ENCODE measurements at regions not wholly inside any gene's neighbourhood (a gene's known extent, or its start where the extent isn't known, plus 50 kb on each side); places are given as distances from the start of the nearest gene placed in this dataset.

DNA sequence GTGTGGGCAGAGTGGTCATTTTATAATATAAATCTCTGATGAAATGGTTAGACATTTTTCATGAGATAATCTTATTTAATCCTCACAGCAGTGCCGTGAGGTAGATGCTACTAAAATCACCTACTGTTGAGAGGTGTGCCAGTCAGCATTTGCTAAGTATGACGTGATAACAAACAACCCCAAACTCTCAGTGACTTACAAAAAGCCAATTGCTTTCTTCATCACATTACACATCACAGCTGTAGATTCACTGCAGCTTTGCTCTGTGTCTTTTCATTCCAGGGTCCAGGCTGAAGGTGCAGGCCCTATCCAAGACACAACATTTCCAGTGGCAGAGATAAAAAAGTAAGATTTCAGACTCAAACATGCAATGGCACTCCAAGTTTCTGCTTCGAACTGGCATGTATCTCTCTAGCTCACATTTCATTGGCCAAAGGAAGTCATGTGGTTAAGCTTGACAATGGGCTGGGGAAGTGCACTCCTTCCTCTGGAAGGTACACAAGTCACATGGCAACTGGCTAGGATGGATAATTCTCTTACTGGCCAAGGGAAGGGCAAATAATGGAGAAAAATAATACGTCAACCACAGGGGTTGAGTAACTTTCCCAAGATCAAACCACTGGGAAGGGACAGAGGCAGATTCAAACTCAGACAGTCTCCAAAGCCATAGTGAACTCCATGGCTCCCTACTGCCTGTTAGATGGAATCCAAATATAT is 69.5 kb upstream of the EPB41L1 start (continued):
- TF ChIP-seq CHD7 (IDR thresholded peaks at IDR 0.05; ENCODE audit: insufficient replicate concordance, low read length) = no peak
- no peak for TF ChIP-seq SIN3A (conservative IDR thresholded peaks at IDR 0.05 in 1 of 2, IDR thresholded peaks at IDR 0.05 in 1 of 2; ENCODE audit: low read depth in 1 of 2, low read length in 2 of 2)
- TF ChIP-seq CBX8 (IDR thresholded peaks at IDR 0.05; ENCODE audit: borderline replicate concordance, low read depth, low read length) = no peak
- TF ChIP-seq FOSL1 (IDR thresholded peaks at IDR 0.05; ENCODE audit: insufficient read depth, low read depth, low read length) = no peak
- no peak for TF ChIP-seq BACH1 (IDR thresholded peaks at IDR 0.05; ENCODE audit: low read length)
- TF ChIP-seq YY1 (IDR thresholded peaks at IDR 0.05; ENCODE audit: low read depth, low read length) = no peak
- no peak for TF ChIP-seq HDAC2 (IDR thresholded peaks at IDR 0.05; ENCODE audit: borderline replicate concordance in 1 of 2, low read depth in 2 of 2, low read length in 2 of 2)
- no peak for TF ChIP-seq SP1 (IDR thresholded peaks at IDR 0.05; ENCODE audit: low read depth, low read length)
- TF ChIP-seq CHD1 (IDR thresholded peaks at IDR 0.05; ENCODE audit: low read depth, low read length) = no peak
